Heart left ventricle (tissue), 13 donors: ENCODE measurements at regions not wholly inside any gene's neighbourhood (a gene's known extent, or its start where the extent isn't known, plus 50 kb on each side); places are given as distances from the start of the nearest gene placed in this dataset.

Source experiments
- POLR2A ChIP-seq, 2 donors: fragments of 450-650 bp; IDR thresholded peaks; one replicate each; pipeline ENCODE4 v1.6.1; 2017; ENCODE audit warnings: antibody characterized with exemption in 2 of 2, mild to moderate bottlenecking in 2 of 2, moderate library complexity in 2 of 2
- TF ChIP-seq, protein P1 (sequence below), 12 donors: fragments of 200-600 bp; sonication (generic) in 4 of 12; IDR thresholded peaks; one replicate each; pipeline versions ENCODE4 v1.5.0 to v1.8.0; 2018 to 2022; ENCODE audit warnings: antibody characterized with exemption in 12 of 12, mild to moderate bottlenecking in 5 of 12
- donor health status: ischemic (EF 13 %, LVEDD 7.1; RV severe dilation, severe dysfunction).
- donor health status: DM: no; HTN: yes; CAD: no.
- donor health status: DM: no; HTN: no; CAD: no.
- donor health status: ischemic (EF 25% LVEDD 6.9; RV normal size, moderate dysfunction).
- donor health status: ischemic (EF 25% LVEDD 5.7; RV mildly dilated, moderate dysfunction).
- donor health status: ischemic (EF 35%, LVEDD 5.7; RV mildly dilated, moderate dysfunction).
- donor health status: nonischemic (EF 11% LVEDD 7.7; RV severe dilation, severe dysfunction).
- donor health status: DM: yes; HTN: yes; CAD: no.
- donor health status: PGD.
- donor health status: ischemic (EF 29% LVEDD 5.4; RV normal size, mild dysfunction).
- donor health status: nonischemic (EF 23%, LVEDD 6.1; RV moderate dilation, normal function).

DNA sequence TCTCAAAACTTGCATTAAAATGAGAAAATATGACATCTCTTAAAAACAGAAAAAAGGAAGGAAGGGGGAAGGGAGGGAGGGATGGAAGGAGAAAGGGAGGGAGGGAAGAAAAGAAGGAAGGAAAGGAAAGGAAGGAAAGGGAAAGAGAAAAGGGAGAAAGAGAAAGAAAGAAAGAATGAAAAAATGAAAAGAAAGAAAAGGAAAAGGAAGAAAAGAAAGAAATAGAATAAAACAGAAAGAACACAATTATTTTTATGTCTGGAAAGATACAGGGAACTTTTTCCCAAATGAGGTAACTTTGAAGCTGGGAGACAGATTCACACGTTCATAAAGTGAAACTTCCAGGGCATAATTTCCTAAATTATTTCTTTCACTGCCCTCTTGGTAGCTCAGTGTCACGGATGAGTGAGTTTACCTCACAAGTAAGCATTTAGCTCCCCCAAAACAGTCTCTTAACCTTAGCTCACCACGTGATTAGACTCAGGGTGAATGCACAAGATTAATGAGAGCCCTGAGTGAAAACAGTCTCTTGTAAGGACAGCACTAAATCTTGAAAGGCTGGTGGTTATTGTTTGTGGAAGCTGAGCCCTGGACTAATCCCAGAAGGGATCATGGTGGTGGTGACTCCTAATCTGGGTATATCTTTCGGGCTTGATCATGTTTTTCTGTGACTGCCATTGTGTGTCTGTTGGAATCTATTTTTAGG, 74.1 kb upstream of the HDAC9 start:
- TF ChIP-seq, protein P1, sequence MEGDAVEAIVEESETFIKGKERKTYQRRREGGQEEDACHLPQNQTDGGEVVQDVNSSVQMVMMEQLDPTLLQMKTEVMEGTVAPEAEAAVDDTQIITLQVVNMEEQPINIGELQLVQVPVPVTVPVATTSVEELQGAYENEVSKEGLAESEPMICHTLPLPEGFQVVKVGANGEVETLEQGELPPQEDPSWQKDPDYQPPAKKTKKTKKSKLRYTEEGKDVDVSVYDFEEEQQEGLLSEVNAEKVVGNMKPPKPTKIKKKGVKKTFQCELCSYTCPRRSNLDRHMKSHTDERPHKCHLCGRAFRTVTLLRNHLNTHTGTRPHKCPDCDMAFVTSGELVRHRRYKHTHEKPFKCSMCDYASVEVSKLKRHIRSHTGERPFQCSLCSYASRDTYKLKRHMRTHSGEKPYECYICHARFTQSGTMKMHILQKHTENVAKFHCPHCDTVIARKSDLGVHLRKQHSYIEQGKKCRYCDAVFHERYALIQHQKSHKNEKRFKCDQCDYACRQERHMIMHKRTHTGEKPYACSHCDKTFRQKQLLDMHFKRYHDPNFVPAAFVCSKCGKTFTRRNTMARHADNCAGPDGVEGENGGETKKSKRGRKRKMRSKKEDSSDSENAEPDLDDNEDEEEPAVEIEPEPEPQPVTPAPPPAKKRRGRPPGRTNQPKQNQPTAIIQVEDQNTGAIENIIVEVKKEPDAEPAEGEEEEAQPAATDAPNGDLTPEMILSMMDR (IDR thresholded peaks at IDR 0.05) = no peak
- no peak for TF ChIP-seq POLR2A (IDR thresholded peaks at IDR 0.05)
